ENCODE measurements at regions not wholly inside any gene's neighbourhood (a gene's known extent, or its start where the extent isn't known, plus 50 kb on each side); places are given as distances from the start of the nearest gene placed in this dataset.
"Not testable (repeated sequence)": the region's sequence is repeated elsewhere in the genome, so short reads cannot be mapped to it uniquely, and the experiment has no call there.

GRCh38 chr11:109658190-109658589, 236.2 kb downstream of the C11orf87 start:
- no peak for DNase-seq (ENCODE audit: low read depth)
- no peak for FAIRE-seq
- Histone ChIP-seq H3K4me3 (ENCODE audit: low read depth, low read length) (no peak overlapping the region), H3K27me3 (ENCODE audit: control insufficient read depth, insufficient read depth, low read length) (no peaks in the 10 kb centered on the region), H3K36me3 (ENCODE audit: control insufficient read depth, insufficient read depth, low read length) (no peaks in the 10 kb centered on the region)
- TF ChIP-seq CTCF (IDR thresholded peaks at IDR 0.05; ENCODE audit: insufficient read depth, low read length, severe bottlenecking) = no peak

GRCh38 chr11:109667719-109668118, 245.7 kb downstream of the C11orf87 start:
- no peaks in the 10 kb centered on the region for H3K36me3 ChIP-seq (ENCODE audit: control insufficient read depth, insufficient read depth, low read length)
- FAIRE-seq (no peak), DNase-seq (ENCODE audit: low read depth) (peak; percentile 39)
- no peak for TF ChIP-seq CTCF (IDR thresholded peaks at IDR 0.05; ENCODE audit: insufficient read depth, low read length, severe bottlenecking)
- H3K4me3 ChIP-seq (ENCODE audit: low read depth, low read length) = no peak overlapping the region
- H3K27me3 ChIP-seq (ENCODE audit: control insufficient read depth, insufficient read depth, low read length) = no peaks in the 10 kb centered on the region

- H3K36me3 ChIP-seq (ENCODE audit: control insufficient read depth, insufficient read depth, low read length) = no peaks in the 10 kb centered on the region
- no peaks in the 10 kb centered on the region for H3K27me3 ChIP-seq (ENCODE audit: control insufficient read depth, insufficient read depth, low read length)
- TF ChIP-seq CTCF (IDR thresholded peaks at IDR 0.05; ENCODE audit: insufficient read depth, low read length, severe bottlenecking) = no peak
- DNase-seq (ENCODE audit: low read depth) (peak; percentile 83), FAIRE-seq (no peak)
- H3K4me3 ChIP-seq (ENCODE audit: low read depth, low read length) = no peak overlapping the region
Measured at GRCh38 chr11:109668973-109669634, 247.1 kb downstream of the C11orf87 start.

- no peak for DNase-seq (ENCODE audit: low read depth)
- TF ChIP-seq CTCF (IDR thresholded peaks at IDR 0.05; ENCODE audit: insufficient read depth, low read length, severe bottlenecking) = no peak
- no peak for FAIRE-seq
- Histone ChIP-seq H3K4me3 (ENCODE audit: low read depth, low read length) (no peak overlapping the region), H3K36me3 (ENCODE audit: control insufficient read depth, insufficient read depth, low read length) (no peaks in the 10 kb centered on the region), H3K27me3 (ENCODE audit: control insufficient read depth, insufficient read depth, low read length) (no peaks in the 10 kb centered on the region)
Measured at GRCh38 chr11:109677231-109677630, 255.2 kb downstream of the C11orf87 start.

- Histone ChIP-seq H3K4me3 (ENCODE audit: low read depth, low read length) (no peak overlapping the region), H3K27me3 (ENCODE audit: control insufficient read depth, insufficient read depth, low read length) (no peaks in the 10 kb centered on the region), H3K36me3 (ENCODE audit: control insufficient read depth, insufficient read depth, low read length) (no peaks in the 10 kb centered on the region)
- no peak for DNase-seq (ENCODE audit: low read depth)
- no peak for FAIRE-seq
- TF ChIP-seq CTCF (IDR thresholded peaks at IDR 0.05; ENCODE audit: insufficient read depth, low read length, severe bottlenecking) = no peak
Measured at GRCh38 chr11:109677876-109678275, 255.9 kb downstream of the C11orf87 start.

- no peak for TF ChIP-seq CTCF (IDR thresholded peaks at IDR 0.05; ENCODE audit: insufficient read depth, low read length, severe bottlenecking)
- Histone ChIP-seq H3K27me3 (ENCODE audit: control insufficient read depth, insufficient read depth, low read length) (no peaks in the 10 kb centered on the region), H3K4me3 (ENCODE audit: low read depth, low read length) (no peak overlapping the region), H3K36me3 (ENCODE audit: control insufficient read depth, insufficient read depth, low read length) (no peaks in the 10 kb centered on the region)
- peak; percentile 69 for DNase-seq (ENCODE audit: low read depth)
- no peak for FAIRE-seq
Measured at GRCh38 chr11:109680127-109680526, 258.1 kb downstream of the C11orf87 start.

- not testable (repeated sequence) for FAIRE-seq; DNase-seq (ENCODE audit: low read depth); H3K36me3 ChIP-seq (ENCODE audit: control insufficient read depth, insufficient read depth, low read length); H3K27me3 ChIP-seq (ENCODE audit: control insufficient read depth, insufficient read depth, low read length); H3K4me3 ChIP-seq (ENCODE audit: low read depth, low read length)
Measured at GRCh38 chr11:109682788-109683187, 260.8 kb downstream of the C11orf87 start.
